Lower leg skin (tissue), 4 donors: ENCODE measurements at regions not wholly inside any gene's neighbourhood (a gene's known extent, or its start where the extent isn't known, plus 50 kb on each side); places are given as distances from the start of the nearest gene placed in this dataset.

ENCODE experiments used
- DNase-seq, 2 donors: peaks; one replicate each; pipeline ENCODE4 v3.0.0-alpha.2; 2019; ENCODE audit warnings: low spot score in 2 of 2
- H3K4me3 ChIP-seq: fragments of 200-600 bp; sonication (generic); 2 replicates; pipeline ENCODE4 v1.5.1; 2017; ENCODE audit warnings: mild to moderate bottlenecking, low read depth; ENCODE audit not compliant: poor library complexity, severe bottlenecking
- CTCF ChIP-seq, 3 donors: fragments of 450-650 bp; IDR thresholded peaks; one replicate each; pipeline ENCODE4 v1.5.1; 2016; ENCODE audit warnings: antibody characterized with exemption in 3 of 3, mild to moderate bottlenecking in 3 of 3, moderate library complexity in 2 of 3
- POLR2A ChIP-seq, 2 donors: fragments of 450-650 bp; IDR thresholded peaks; one replicate each; pipeline ENCODE4 v1.6.1; 2016 to 2017; ENCODE audit warnings: antibody characterized with exemption in 2 of 2, mild to moderate bottlenecking in 1 of 2, moderate library complexity in 1 of 2
- whole genome bisulfite sequencing, 2 donors: methylation state at CpG; one replicate each; pipeline ENCODE4 v1.1.5; 2018; 5-methylcytosine and 5-hydroxymethylcytosine counted together
- intact Hi-C: fragments of 100-400 bp; cut with DNase I; formaldehyde crosslinking; loops from one replicate; pipeline ENCODE4 v1.15.0; 2023; ENCODE audit warnings: low total_unique reads

- intact Hi-C loops, result no loop called here
- DNase-seq, result no peak
- WGBS, 2 donors, result 90 to 91% methylated on average over 3 of the region's 3 CpGs
- TF ChIP-seq CTCF (IDR thresholded peaks at IDR 0.05), result no peak
- no peak for TF ChIP-seq POLR2A (IDR thresholded peaks at IDR 0.05)
- no peak overlapping the region for H3K4me3 ChIP-seq
Observed at GRCh38 chr2:56969513-56969912, 785.7 kb downstream of the CCDC85A start.

DNA sequence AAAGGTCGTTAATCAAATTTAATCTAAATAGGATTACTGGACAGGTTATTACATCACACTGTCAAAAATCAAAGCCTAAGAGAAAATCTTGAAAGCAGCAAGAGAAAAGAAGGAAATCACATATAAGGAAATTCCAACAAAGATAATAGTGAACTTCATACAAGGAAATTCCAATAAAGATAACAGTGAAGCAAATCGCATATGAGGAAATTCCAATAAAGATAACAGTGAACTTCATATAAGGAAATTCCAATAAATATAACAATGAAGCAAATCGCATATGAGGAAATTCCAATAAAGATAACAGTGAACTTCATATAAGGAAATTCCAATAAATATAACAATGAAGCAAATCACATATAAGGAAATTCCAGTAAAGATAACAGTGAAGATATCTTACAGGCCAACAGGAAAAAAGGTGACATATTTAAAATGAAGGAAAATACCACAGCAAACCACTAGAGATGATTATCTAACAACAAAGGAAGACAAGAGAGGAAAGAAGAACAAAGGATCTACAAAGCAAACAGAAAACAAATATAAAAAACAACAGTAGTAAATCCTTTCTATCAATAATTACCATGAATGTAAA, 787.7 kb downstream of the CCDC85A start:
- TF ChIP-seq CTCF (IDR thresholded peaks at IDR 0.05), result no peak
- no peak for TF ChIP-seq POLR2A (IDR thresholded peaks at IDR 0.05)
- intact Hi-C loops, result no loop called here
- no peak for DNase-seq
- H3K4me3 ChIP-seq, result no peak overlapping the region
- 73 to 80% methylated on average over 3 of the region's 3 CpGs for WGBS, 2 donors

DNA sequence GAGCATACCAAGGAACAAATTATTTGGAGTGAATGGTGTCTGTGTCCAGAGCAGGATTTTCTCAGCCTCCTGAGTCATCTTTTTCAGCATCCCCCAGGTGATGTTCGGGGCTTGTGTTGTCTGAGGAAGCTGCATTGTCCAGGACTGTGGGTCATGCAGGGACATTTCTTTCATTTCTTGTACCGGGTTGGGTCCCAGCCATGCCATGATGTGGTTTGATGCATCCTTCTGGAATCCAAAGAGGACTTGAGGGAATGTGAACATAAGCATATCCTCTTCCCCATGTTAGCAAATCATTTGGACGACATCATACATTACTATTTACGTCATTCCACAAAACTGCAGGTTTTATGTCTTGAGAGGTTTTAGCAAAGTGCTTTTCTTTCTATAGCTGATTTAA, 797.8 kb downstream of the CCDC85A start:
- WGBS, 2 donors, result 81 to 86% methylated on average over 4 of the region's 4 CpGs
- no peak for TF ChIP-seq POLR2A (IDR thresholded peaks at IDR 0.05)
- no peak for TF ChIP-seq CTCF (IDR thresholded peaks at IDR 0.05)
- no peak for DNase-seq
- H3K4me3 ChIP-seq, result no peak overlapping the region
- intact Hi-C loops, result no loop called here

GRCh38 chr2:56985609-56986008, 801.8 kb downstream of the CCDC85A start:
- H3K4me3 ChIP-seq, result no peak overlapping the region
- no peak for DNase-seq
- intact Hi-C loops, result no loop called here
- TF ChIP-seq POLR2A (IDR thresholded peaks at IDR 0.05) (no peak), CTCF (IDR thresholded peaks at IDR 0.05) (no peak)

GRCh38 chr2:57022496-57022895, 838.7 kb downstream of the CCDC85A start:
- TF ChIP-seq POLR2A (IDR thresholded peaks at IDR 0.05) (no peak), CTCF (IDR thresholded peaks at IDR 0.05) (no peak)
- DNase-seq, result no peak
- intact Hi-C loops, result no loop called here
- H3K4me3 ChIP-seq, result no peak overlapping the region
- WGBS, 2 donors, result 79 to 87% methylated on average over 6 of the region's 6 CpGs

DNA sequence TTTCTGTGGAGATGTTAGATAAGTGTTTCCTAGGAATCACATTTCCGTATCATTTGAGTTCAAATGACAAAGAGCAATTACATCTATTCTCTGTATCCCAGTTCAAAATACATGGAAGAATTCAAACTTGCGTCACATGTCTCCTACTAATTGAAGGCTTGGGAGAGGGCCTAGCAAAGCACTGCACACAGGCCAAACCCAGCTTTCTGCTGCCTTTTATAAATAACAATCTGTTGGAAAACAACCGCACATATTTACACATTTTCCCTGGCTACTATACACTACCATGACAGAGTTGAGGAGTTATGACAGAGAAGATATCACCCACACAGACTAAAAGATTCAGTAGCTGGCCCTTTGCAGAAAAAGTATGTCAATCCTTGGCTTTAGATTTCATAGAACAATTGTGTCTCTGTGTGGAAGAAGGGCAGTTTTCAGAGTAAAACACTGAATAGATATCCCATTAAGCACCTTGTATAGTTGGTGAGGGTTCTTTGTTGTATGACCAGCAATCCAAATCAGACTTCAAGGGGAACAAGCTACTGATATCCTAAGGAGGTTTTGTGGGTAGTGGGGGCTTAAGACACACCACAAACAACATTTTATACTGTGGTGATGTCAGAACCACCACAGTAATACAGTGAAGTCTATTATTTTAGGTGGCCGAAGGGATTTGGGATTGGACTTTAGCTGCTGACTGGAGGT, 861.3 kb downstream of the CCDC85A start:
- TF ChIP-seq POLR2A (IDR thresholded peaks at IDR 0.05), result no peak
- TF ChIP-seq CTCF (IDR thresholded peaks at IDR 0.05), result no peak
- no peak overlapping the region for H3K4me3 ChIP-seq
- intact Hi-C loops, result no loop called here
- no peak for DNase-seq
- WGBS, 2 donors, result 77 to 85% methylated on average over 4 of the region's 4 CpGs
